WI38 (cell line): ENCODE measurements at regions not wholly inside any gene's neighbourhood (a gene's known extent, or its start where the extent isn't known, plus 50 kb on each side); places are given as distances from the start of the nearest gene placed in this dataset.

Source experiments
- H3K4me3 ChIP-seq: 2 replicates; pipeline ENCODE4 v1.5.1; 2011; ENCODE audit warnings: low read depth, mild to moderate bottlenecking, control low read depth, low read length
- CTCF ChIP-seq: IDR thresholded peaks from 2 replicates; pipeline ENCODE4 v1.5.1; 2012; ENCODE audit warnings: low read depth, mild to moderate bottlenecking, control low read depth, low read length

- no peak for TF ChIP-seq CTCF
- H3K4me3 ChIP-seq: no peak overlapping the region
Measured at GRCh38 chr10:35928748-35929147, 286.7 kb upstream of the FZD8 start.

GRCh38 chr10:35927990-35928488 lies 285.9 kb upstream of the FZD8 start:
- no peak for TF ChIP-seq CTCF
- no peak overlapping the region for H3K4me3 ChIP-seq

- no peak for TF ChIP-seq CTCF
Measured at GRCh38 chr10:35927341-35927740, 285.2 kb upstream of the FZD8 start.

GRCh38 chr10:35926846-35927245 lies 284.8 kb upstream of the FZD8 start:
- TF ChIP-seq CTCF: no peak
- H3K4me3 ChIP-seq: no peak overlapping the region

More at GRCh38 chr10:35927341-35927740, 285.2 kb upstream of the FZD8 start:
- no peak overlapping the region for H3K4me3 ChIP-seq

GRCh38 chr10:35925493-35925892 lies 283.4 kb upstream of the FZD8 start:
- H3K4me3 ChIP-seq: no peak overlapping the region
- no peak for TF ChIP-seq CTCF

GRCh38 chr10:35924759-35925158 lies 282.7 kb upstream of the FZD8 start:
- TF ChIP-seq CTCF: no peak
- H3K4me3 ChIP-seq: no peak overlapping the region

- no peak for TF ChIP-seq CTCF
- H3K4me3 ChIP-seq: no peak overlapping the region
Measured at GRCh38 chr10:35922876-35923600, 280.9 kb upstream of the FZD8 start.
